ENCODE measurements at regions not wholly inside any gene's neighbourhood (a gene's known extent, or its start where the extent isn't known, plus 50 kb on each side); places are given as distances from the start of the nearest gene placed in this dataset.
"Not testable (repeated sequence)": the region's sequence is repeated elsewhere in the genome, so short reads cannot be mapped to it uniquely, and the experiment has no call there.

- DNase-seq (ENCODE audit: low read depth in 2 of 2): no peak
Measured at GRCh38 chr4:106594291-106594952, 225.8 kb upstream of the GIMD1 start.

- DNase-seq (ENCODE audit: low read depth in 2 of 2): no peak
Measured at GRCh38 chr4:106588891-106589290, 220.3 kb upstream of the GIMD1 start.

- DNase-seq (ENCODE audit: low read depth in 2 of 2): no peak
Measured at GRCh38 chr4:106587558-106587957, 219.0 kb upstream of the GIMD1 start.

GRCh38 chr4:106585915-106586349 is 217.4 kb upstream of the GIMD1 start:
- no peak for DNase-seq (ENCODE audit: low read depth in 2 of 2)

GRCh38 chr4:106584337-106584989 is 215.9 kb upstream of the GIMD1 start:
- no peak for DNase-seq (ENCODE audit: low read depth in 2 of 2)

- no peak for DNase-seq (ENCODE audit: low read depth in 2 of 2)
Measured at GRCh38 chr4:106583567-106583966, 215.0 kb upstream of the GIMD1 start.

- DNase-seq (ENCODE audit: low read depth in 2 of 2): no peak
Measured at GRCh38 chr4:106583108-106583507, 214.5 kb upstream of the GIMD1 start.

GRCh38 chr4:106582103-106582502 is 213.5 kb upstream of the GIMD1 start:
- no peak for DNase-seq (ENCODE audit: low read depth in 2 of 2)

- DNase-seq (ENCODE audit: low read depth in 2 of 2): no peak
Measured at GRCh38 chr4:106579236-106579635, 210.7 kb upstream of the GIMD1 start.

GRCh38 chr4:106569146-106570031 is 200.8 kb upstream of the GIMD1 start:
- DNase-seq (ENCODE audit: low read depth in 2 of 2): no peak

GRCh38 chr4:106565727-106566126 is 197.1 kb upstream of the GIMD1 start:
- DNase-seq (ENCODE audit: low read depth in 2 of 2): no peak

- DNase-seq (ENCODE audit: low read depth in 2 of 2): not testable (repeated sequence)
Measured at GRCh38 chr4:106563637-106564036, 195.1 kb upstream of the GIMD1 start.

GRCh38 chr4:106551724-106552123 is 183.1 kb upstream of the GIMD1 start:
- no peak for DNase-seq (ENCODE audit: low read depth in 2 of 2)

- no peak for DNase-seq (ENCODE audit: low read depth in 2 of 2)
Measured at GRCh38 chr4:106548446-106549044, 180.0 kb upstream of the GIMD1 start.

- DNase-seq (ENCODE audit: low read depth in 2 of 2): no peak
Measured at GRCh38 chr4:106546370-106546769, 177.8 kb upstream of the GIMD1 start.

GRCh38 chr4:106542609-106543008 is 174.0 kb upstream of the GIMD1 start:
- not testable (repeated sequence) for DNase-seq (ENCODE audit: low read depth in 2 of 2)

GRCh38 chr4:106541253-106541652 is 172.7 kb upstream of the GIMD1 start:
- DNase-seq (ENCODE audit: low read depth in 2 of 2): no peak

GRCh38 chr4:106530821-106531220 is 162.2 kb upstream of the GIMD1 start:
- no peak for DNase-seq (ENCODE audit: low read depth in 2 of 2)

- DNase-seq (ENCODE audit: low read depth in 2 of 2): no peak
Measured at GRCh38 chr4:106530024-106530361, 161.4 kb upstream of the GIMD1 start.

GRCh38 chr4:106529348-106530023 is 160.9 kb upstream of the GIMD1 start:
- no peak for DNase-seq (ENCODE audit: low read depth in 2 of 2)

- no peak for DNase-seq (ENCODE audit: low read depth in 2 of 2)
Measured at GRCh38 chr4:106527316-106527715, 158.7 kb upstream of the GIMD1 start.

- DNase-seq (ENCODE audit: low read depth in 2 of 2): not testable (repeated sequence)
Measured at GRCh38 chr4:106525425-106525824, 156.8 kb upstream of the GIMD1 start.

Data from stimulated activated CD4-positive, alpha-beta T cell treated with anti-CD3 and anti-CD28 coated beads, Interleukin-12 subunit alpha, Interleukin-12 subunit beta, amount 100 ng/mL, for 24 hours (primary cell).